DOHH2 (cell line): ENCODE measurements at regions not wholly inside any gene's neighbourhood (a gene's known extent, or its start where the extent isn't known, plus 50 kb on each side); places are given as distances from the start of the nearest gene placed in this dataset.

Experiments used
- EZH2phosphoT487 ChIP-seq: fragments of 200-600 bp; sonication (generic); IDR thresholded peaks from 2 replicates; pipeline ENCODE4 v1.6.1; 2017; ENCODE audit warnings: borderline replicate concordance, mild to moderate bottlenecking, antibody characterized with exemption, low read length, moderate library complexity, mixed read lengths
- TF ChIP-seq, protein P1 (sequence below): fragments of 200-600 bp; sonication (generic); IDR thresholded peaks from one replicate; pipeline ENCODE4 v1.5.1; 2014; ENCODE audit warnings: antibody characterized with exemption, mild to moderate bottlenecking, low read depth, low read length; ENCODE audit not compliant: poor library complexity, severe bottlenecking

- TF ChIP-seq, protein P1, sequence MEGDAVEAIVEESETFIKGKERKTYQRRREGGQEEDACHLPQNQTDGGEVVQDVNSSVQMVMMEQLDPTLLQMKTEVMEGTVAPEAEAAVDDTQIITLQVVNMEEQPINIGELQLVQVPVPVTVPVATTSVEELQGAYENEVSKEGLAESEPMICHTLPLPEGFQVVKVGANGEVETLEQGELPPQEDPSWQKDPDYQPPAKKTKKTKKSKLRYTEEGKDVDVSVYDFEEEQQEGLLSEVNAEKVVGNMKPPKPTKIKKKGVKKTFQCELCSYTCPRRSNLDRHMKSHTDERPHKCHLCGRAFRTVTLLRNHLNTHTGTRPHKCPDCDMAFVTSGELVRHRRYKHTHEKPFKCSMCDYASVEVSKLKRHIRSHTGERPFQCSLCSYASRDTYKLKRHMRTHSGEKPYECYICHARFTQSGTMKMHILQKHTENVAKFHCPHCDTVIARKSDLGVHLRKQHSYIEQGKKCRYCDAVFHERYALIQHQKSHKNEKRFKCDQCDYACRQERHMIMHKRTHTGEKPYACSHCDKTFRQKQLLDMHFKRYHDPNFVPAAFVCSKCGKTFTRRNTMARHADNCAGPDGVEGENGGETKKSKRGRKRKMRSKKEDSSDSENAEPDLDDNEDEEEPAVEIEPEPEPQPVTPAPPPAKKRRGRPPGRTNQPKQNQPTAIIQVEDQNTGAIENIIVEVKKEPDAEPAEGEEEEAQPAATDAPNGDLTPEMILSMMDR = no peak
- TF ChIP-seq EZH2phosphoT487 = no peak
Observed at GRCh38 chr12:46674800-46675199, 151.0 kb downstream of the SLC38A4 start.
